ENCODE measurements at regions not wholly inside any gene's neighbourhood (a gene's known extent, or its start where the extent isn't known, plus 50 kb on each side); places are given as distances from the start of the nearest gene placed in this dataset.

GRCh38 chr9:13535141-13535540, 255.6 kb upstream of the MPDZ start:
- Histone ChIP-seq H3F3A (replicated peaks; ENCODE audit: low read depth) (no peaks in the 10 kb centered on the region), H3K9me2 (ENCODE audit: insufficient read depth) (peaks cover 7% of the 10 kb centered on the region), H3K27me3 (ENCODE audit: insufficient read depth) (no peaks in the 10 kb centered on the region), H4K20me1 (replicated peaks; ENCODE audit: insufficient read depth) (no peaks in the 10 kb centered on the region), H3K4me1 (ENCODE audit: insufficient read depth) (no peaks in the 10 kb centered on the region), H3K4me2 (no peak overlapping the region), H3K36me3 (ENCODE audit: insufficient read depth) (no peaks in the 10 kb centered on the region), H3K27ac (ENCODE audit: low read depth) (no peak overlapping the region), H3K4me3 (no peak overlapping the region), H3K79me2 (replicated peaks; ENCODE audit: insufficient read depth) (no peaks in the 10 kb centered on the region), H2AFZ (no peak overlapping the region)
- no peak for TF ChIP-seq CTCF (conservative IDR thresholded peaks at IDR 0.05; ENCODE audit: low read depth in 2 of 2)
- TF ChIP-seq POLR2AphosphoS5 (IDR thresholded peaks at IDR 0.05; ENCODE audit: low read depth), result no peak
- TF ChIP-seq, protein P1, sequence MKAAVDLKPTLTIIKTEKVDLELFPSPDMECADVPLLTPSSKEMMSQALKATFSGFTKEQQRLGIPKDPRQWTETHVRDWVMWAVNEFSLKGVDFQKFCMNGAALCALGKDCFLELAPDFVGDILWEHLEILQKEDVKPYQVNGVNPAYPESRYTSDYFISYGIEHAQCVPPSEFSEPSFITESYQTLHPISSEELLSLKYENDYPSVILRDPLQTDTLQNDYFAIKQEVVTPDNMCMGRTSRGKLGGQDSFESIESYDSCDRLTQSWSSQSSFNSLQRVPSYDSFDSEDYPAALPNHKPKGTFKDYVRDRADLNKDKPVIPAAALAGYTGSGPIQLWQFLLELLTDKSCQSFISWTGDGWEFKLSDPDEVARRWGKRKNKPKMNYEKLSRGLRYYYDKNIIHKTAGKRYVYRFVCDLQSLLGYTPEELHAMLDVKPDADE (IDR thresholded peaks at IDR 0.05), result no peak
- TF ChIP-seq JUNB (IDR thresholded peaks at IDR 0.05; ENCODE audit: unreplicated experiment), result no peak
- no peak for TF ChIP-seq NANOG (IDR thresholded peaks at IDR 0.05; ENCODE audit: borderline replicate concordance)
- no peak for TF ChIP-seq STAT1 (IDR thresholded peaks at IDR 0.05; ENCODE audit: unreplicated experiment)
- TF ChIP-seq EZH2phosphoT487 (IDR thresholded peaks at IDR 0.05; ENCODE audit: unreplicated experiment), result no peak
- TF ChIP-seq ZNF331 (CRISPR knock-in tag; IDR thresholded peaks at IDR 0.05; ENCODE audit: low read depth), result no peak
- TF ChIP-seq REST (IDR thresholded peaks at IDR 0.05; ENCODE audit: unreplicated experiment), result no peak
- TF ChIP-seq EZH2 (IDR thresholded peaks at IDR 0.05; ENCODE audit: low read depth, unreplicated experiment), result no peak
- TF ChIP-seq ZNF462 (CRISPR knock-in tag; IDR thresholded peaks at IDR 0.05), result no peak
- TF ChIP-seq CREB1 (CRISPR knock-in tag; IDR thresholded peaks at IDR 0.05; ENCODE audit: low read depth), result no peak
- no peak for TF ChIP-seq ZNF114 (CRISPR knock-in tag; IDR thresholded peaks at IDR 0.05)
- Mint-ChIP-seq H3K4me3 (no peak overlapping the region), H3K4me1 (no peaks in the 10 kb centered on the region), H3K27ac (no peak overlapping the region), H3K27me3 (ENCODE audit: insufficient read depth, low read depth, poor library complexity) (no peaks in the 10 kb centered on the region), H3K36me3 (ENCODE audit: low read depth) (0 out of 3 replicates have a peak, but pooled peaks cover 7% of the 10 kb centered on the region), H3K9me3 (peaks cover 5% of the 10 kb centered on the region)
- no peak for ATAC-seq
- no peak for DNase-seq (ENCODE audit: low spot score)

Measured in GM23338 (cell line).